ENCODE measurements at regions not wholly inside any gene's neighbourhood (a gene's known extent, or its start where the extent isn't known, plus 50 kb on each side); places are given as distances from the start of the nearest gene placed in this dataset.
"Not testable (repeated sequence)": the region's sequence is repeated elsewhere in the genome, so short reads cannot be mapped to it uniquely, and the experiment has no call there.

- TF ChIP-seq, protein P1, sequence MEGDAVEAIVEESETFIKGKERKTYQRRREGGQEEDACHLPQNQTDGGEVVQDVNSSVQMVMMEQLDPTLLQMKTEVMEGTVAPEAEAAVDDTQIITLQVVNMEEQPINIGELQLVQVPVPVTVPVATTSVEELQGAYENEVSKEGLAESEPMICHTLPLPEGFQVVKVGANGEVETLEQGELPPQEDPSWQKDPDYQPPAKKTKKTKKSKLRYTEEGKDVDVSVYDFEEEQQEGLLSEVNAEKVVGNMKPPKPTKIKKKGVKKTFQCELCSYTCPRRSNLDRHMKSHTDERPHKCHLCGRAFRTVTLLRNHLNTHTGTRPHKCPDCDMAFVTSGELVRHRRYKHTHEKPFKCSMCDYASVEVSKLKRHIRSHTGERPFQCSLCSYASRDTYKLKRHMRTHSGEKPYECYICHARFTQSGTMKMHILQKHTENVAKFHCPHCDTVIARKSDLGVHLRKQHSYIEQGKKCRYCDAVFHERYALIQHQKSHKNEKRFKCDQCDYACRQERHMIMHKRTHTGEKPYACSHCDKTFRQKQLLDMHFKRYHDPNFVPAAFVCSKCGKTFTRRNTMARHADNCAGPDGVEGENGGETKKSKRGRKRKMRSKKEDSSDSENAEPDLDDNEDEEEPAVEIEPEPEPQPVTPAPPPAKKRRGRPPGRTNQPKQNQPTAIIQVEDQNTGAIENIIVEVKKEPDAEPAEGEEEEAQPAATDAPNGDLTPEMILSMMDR (IDR thresholded peaks at IDR 0.05), result not testable (repeated sequence)
- TF ChIP-seq POLR2AphosphoS5, EP300, POLR2A (IDR thresholded peaks at IDR 0.05): not testable (repeated sequence)
Measured at GRCh38 chr3:6498944-6499343, 362.0 kb upstream of the GRM7 start.
